RPMI7951 (cell line): ENCODE measurements at regions not wholly inside any gene's neighbourhood (a gene's known extent, or its start where the extent isn't known, plus 50 kb on each side); places are given as distances from the start of the nearest gene placed in this dataset.
"Not testable (repeated sequence)": the region's sequence is repeated elsewhere in the genome, so short reads cannot be mapped to it uniquely, and the experiment has no call there.

Experiments used
- DNase-seq: peaks from one replicate; pipeline ENCODE4 v3.0.0-alpha.2; 2012; ENCODE audit warnings: low read depth

DNA sequence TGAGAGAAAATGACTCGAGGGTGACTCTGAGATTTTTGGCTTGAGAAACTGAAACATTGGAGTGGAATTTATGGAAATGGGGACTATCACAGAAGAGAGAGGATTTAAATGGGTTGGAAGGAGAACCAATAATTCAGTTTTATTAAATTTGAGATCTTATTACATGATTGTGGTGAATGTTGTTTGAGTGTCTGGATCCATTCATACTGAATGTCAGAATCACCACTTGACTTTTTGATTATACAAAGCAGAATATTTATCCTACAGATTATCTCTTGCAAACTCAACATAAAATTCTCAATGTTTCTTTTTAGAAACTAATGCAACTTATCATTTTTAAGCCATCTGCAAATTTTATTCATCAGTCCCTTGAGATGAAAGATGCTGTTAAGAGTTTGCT is 332.8 kb downstream of the CNTN3 start:
- DNase-seq, result no peak

DNA sequence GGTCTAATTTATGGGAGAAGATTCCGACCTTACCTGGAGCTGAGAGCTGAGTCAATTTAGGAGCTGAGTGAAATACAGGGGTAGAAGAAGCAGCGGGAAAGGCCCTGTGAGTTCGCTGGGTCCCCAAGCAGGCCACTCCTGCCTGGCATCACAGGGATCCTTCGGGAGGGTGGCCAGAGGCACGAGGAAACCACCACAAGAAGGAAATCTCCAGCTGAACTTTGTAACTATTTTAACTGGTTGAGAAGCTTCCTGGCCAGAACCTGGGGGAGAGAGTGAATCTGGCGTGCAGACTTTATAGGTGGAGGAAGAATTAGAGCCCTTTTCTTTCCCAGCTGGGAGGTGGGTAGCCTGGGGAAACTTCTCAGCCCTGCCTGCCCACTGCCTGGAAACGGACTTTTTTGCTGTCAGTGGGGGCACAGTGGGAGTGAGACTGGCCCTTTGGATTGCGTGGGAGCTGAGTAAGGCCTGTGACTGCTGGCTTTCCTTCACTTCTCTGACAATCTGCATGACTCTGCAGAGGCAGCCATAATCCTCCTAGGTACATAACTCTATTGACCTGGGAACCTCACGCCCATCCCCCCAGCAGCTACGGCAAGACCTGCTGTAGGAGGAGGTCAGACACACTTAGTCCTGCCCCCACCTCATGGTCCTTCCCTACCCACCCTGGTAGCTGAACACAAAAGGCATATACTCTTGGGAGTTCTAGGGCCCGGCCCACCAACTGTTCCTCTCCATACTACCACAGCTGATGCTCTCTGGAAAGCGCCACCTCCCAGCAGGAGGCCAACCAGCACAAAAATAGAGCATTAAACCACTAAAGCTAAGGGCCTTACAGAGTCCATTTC is 340.7 kb downstream of the CNTN3 start:
- no peak for DNase-seq

DNA sequence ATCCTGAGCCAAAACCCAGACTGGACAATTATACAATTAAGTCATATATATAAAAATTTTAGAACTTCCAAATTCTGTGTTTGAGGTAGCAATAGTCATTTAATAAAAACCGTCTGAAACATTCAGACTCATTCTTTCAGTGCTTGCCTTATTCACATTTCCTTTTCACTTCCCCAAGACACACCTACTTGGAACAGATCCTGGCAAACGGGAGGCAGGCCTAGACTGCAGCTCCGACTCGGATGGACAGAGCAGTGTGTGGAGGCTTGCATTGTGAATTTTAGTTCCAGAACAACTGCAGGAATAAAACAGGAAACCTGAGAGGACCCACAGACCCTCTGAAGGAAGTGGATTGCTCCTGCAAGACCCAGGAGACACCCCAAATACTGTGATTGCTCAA is 341.4 kb downstream of the CNTN3 start:
- no peak for DNase-seq

DNA sequence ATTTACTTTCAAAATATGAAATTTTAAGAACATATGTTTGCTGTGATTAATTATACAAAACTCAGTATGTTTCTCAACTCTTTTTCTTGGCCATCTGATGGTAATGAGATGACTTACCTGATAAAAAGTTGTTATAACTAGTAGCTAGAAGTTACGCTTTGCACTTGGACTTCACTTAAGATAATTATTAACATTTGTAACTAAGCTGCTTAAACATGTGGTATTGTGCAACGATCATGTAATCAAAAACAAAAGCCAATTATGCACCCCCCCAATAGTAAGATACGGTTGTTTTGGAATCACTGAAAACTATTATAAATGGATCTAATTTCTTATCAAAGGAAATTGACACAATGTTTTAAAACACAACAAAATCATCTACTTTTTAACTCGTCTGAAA is 342.9 kb downstream of the CNTN3 start:
- no peak for DNase-seq

DNA sequence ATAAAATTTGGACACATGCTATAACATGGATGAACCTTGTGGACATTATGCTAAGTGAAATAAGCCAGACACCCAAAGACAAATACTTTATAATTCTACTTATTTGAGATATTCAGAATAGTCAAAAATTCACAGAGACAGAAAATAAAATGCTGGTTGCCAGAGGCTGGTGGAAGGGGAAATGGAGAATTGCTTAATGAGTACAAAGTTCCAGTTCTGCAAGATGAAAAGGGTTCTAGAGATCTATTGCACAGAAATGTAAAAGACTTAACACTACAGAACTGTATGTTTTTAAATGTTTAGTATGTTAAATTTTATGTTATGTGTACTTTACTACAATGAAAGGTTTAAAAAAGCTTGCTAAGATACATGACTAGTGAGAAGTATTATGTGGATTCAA is 344.8 kb downstream of the CNTN3 start:
- no peak for DNase-seq

DNA sequence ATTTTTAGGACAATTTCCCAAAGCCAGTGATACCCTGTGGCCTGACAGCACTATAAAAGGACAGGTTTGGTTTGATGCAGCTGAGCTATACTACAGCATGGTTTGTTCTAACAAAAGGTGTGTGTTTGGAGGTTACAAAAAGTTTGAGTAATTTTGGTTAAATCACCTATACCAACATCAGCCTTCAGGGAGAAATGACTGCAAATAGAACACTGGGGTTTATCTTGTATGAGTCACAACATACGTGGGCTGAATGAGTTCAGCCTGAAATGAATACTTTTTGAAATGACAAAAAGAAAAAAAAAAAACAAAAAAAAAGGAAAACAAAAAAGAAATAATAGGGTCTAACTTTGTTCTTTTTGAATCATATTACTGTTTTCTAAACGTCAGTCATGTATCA is 345.7 kb downstream of the CNTN3 start:
- DNase-seq, result no peak

DNA sequence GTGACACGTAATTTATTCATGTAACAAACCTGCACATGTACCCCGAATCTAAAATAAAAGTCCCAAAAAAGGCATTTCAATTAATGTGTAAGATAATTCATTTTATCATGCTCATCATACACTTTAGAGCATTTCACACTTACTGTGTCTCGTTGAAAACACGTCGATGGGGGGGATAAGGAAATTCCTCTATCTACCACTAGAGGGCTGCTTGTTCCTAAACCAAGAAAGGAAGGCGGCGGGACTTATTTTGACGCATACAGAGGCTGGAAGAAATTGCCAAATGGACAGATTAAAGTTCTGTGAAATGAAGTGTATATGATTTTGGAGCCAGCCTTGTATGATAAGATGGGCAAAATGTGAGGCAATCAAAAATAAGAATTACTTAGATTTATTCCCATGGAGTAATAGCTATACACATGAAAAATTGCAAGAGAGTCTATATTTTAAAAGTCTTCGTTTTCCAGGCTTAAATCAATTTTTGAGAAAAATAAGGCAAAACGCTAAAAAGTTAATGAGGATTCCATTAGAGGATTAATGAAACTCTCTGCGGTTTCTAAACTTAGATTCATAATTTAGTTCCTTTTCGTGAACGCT is 346.8 kb downstream of the CNTN3 start:
- DNase-seq, result peak; percentile 9

DNA sequence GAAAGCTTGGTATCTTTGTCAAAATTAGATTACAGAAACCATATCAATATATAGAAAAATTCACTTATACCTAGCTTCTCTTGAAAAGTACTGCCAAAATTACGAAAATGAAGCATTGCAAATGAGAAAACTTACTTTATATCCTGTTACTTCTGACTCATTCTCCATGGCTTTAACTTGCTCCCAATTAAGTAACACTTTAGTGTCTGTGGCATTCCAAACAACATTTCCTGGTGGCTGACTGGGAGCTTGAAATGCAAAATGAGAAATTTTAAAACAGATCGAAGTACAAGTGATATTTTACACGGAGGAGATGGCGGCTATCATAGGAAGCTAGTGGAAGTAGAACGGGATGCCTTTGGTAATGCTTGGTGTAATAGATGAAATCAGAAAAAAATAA is 347.3 kb downstream of the CNTN3 start:
- no peak for DNase-seq

DNA sequence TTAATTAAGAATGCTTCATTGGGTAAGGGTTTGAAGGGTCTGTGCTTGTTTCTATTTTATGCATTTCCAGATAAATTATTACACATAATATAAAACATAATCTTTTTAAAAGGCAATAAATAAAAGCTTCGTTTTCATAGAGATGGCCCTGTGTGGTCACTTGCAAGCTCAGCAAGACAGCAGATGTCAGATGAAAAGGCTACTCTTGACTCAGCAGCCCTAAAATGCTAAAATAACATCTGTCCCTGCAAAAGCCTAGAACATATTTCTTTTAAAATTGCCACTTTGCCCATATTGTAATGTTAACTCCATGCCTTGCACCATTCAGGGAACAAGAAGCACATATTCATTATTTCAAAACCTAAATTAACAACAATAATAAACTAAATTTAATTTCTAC is 349.4 kb downstream of the CNTN3 start:
- no peak for DNase-seq

DNA sequence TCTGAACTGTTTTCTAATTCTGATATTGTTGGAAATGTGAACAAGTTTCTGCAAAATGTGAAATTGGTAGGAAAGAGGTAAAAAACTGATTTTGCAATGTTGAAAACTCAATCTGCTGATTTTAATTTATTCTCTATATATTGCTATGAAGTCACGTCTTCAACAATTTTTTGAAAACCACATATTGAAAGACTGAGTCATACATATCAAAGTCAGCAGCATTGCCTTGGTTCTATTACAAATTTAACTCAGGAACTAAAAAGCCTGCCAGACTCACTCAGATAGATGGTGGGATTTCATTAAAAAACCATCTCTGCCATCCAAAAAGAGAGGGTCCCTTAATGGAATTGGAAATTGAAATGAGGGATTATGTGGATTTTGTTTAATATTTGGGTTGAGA is 351.4 kb downstream of the CNTN3 start:
- DNase-seq, result no peak

DNA sequence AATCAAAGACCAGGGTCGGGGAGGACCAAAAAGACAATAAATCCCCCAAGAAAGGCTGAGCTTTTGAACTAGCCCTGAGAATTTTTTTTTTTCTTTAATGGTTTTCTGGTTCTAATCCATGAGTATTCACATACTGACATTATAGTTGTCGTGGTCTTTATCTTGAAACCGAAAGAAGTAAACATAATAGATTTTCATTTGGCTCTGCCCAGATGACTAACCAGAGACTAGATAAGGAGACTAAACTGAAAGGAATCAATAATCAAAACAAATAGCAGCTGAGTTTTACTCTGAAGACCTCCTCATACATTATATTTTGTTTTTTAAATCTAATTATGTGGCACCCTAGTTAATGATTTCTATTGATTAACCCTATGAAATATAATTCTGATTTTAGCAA is 381.4 kb downstream of the CNTN3 start:
- no peak for DNase-seq

DNA sequence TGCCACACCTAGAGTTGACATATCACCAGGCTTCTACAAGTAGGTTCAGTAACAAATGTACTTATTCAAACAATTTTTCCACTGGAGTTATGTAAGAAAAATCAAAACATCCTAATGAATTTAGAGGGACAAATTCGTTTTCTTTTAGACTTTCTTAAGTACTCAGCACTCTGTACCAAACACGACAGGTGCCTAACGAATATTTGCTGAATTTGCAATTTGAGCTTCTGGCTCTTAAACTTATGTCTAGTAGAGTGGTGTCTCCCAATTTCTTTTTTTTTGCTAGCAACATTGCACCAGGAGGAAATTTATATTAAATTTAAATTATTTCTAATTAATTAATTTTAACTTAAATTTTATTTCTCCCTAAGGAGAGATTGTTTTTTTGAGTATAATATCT is 397.0 kb downstream of the CNTN3 start:
- DNase-seq, result no peak

DNA sequence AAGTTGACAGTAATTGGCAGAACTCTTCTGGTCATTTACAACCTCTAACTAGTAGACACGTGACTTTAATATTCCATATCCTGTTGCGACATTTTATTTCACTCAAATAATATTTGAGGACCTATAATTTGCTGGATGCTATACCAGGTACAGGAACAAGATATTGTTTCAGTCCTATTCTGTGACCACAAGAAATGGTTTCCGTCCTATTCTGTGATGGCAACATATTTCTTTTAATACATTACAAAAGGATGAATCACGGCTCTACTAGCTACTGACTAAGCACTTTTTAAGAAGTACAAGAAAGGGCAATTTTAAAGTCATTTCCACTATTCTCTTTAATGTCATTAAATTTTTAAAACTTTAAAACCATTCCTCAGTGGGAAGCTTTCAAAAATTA is 400.2 kb downstream of the CNTN3 start:
- DNase-seq, result no peak

DNA sequence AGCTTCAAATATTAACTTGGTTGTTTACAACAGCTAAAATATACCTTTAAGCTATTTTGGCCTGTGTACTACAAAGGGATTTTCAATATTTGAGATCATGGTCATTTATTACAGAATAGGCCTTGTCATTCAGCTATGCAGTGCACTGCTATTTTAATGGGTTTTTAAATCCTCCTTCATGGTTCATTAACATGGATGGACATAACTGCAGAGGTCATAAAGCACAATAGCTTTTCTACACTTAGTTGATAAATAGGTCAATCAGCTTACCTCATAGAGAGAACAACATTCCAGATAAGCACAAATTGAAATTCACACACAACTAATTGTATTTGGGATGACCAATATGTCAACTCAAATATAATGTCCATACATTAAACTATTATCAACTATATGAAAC is 403.7 kb downstream of the CNTN3 start:
- no peak for DNase-seq

DNA sequence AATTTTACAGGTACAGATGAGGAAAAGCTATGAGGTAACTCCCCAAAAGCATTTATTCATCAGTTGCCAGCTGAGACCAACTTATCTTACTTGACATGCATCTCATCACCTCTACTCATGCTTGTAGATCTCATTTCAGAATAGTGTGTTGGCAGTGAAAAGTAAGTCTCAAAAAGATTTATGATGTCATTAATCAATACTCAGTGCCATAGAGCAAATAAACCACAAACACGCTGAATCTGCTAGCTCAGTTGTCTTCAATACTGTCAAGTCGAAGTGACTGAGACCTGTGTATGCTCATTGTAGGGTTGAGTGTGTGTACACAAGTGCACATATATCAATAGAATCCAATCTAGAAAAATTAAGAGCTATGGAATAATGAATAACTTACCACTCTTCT is 413.5 kb downstream of the CNTN3 start:
- no peak for DNase-seq

DNA sequence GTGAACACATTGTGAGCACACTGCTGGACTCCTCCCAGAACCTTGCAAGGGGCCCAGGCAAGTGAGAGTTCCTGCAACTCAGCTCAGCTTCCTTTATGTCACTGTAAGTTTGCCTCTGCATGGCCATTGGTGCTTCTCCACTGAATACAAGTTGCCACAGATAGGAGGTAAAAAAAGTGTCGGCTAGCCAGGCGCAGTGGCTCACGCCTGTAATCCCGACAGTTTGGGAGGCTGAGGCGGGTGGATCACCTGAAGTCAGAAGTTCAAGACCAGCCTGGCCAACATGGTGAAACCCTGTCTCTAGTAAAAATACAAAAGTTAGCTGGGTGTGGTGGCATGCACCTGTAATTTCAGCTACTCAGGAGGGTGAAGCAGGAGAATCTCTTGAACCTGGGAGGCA is 435.8 kb downstream of the CNTN3 start:
- not testable (repeated sequence) for DNase-seq

DNA sequence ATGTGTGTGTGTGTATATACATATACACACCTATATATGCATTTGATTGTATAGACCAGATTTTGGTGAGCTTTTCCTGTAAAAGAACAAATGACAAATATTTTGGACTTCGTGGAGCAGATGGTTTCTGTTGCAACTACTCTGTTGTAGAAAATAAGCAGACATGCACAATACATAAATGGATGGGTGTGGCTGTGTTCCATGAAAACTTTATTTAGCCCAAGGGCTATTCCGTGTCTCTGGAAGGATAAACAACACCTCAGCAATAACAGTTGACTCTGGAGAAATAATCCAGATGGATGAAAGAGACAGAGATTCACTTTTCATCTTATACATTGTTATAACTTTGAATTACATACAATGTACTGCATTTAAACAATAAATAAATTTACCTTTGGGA is 441.4 kb downstream of the CNTN3 start:
- no peak for DNase-seq

DNA sequence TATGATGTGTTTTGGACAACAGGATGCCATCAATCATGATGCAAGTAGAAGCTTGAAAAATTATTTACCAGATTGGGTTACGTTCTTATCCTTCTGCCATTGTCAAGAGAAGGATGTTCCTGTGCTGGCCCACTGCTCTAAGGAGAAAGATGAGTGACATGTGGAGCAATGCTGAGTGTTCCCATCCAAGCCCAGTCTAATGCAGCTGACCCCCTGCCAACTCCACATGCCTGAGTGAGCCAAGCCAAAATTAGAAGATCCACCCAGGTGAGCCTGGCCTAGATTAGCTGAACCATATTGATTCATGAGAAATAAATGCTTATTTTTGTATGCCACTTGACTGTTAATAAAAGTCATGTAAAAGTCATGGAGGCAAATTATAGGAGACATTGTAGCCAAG is 446.5 kb downstream of the CNTN3 start:
- no peak for DNase-seq

DNA sequence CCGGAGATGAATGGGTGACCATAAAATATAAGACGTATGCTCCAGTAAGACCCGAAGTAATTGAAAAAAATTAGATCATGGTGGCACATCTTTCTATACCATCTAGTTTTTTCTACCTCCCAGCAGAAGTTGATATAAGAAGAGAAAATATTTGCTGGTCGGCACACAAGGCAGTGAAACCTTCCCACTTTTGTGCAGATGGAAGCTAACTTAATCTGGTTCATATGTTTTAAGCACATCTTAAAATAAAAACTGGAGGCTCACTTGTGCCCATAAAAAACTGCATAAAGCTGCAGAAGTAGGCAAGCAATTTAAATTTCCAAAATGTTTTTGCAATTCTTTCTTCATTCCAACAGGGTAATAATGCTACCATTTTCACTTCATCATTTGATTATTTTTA is 449.2 kb downstream of the CNTN3 start:
- no peak for DNase-seq

DNA sequence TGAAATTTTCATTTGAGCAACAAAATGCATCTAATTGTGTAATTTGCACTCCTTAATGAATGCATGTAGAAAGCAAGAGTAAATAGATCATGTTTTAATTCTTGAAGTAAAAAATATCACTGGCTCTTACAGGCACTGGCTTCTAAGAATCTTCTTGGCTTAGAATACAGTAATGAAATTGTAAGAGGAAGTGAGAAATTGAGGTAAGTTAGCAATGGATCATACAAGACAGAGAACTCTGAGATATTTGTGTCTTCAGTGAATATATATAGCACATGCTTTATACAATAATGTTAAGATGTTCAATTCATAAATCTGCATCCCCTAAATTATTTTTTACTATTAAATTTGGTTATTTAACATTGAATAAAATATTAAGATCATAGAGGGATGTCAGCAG is 465.0 kb downstream of the CNTN3 start:
- no peak for DNase-seq

DNA sequence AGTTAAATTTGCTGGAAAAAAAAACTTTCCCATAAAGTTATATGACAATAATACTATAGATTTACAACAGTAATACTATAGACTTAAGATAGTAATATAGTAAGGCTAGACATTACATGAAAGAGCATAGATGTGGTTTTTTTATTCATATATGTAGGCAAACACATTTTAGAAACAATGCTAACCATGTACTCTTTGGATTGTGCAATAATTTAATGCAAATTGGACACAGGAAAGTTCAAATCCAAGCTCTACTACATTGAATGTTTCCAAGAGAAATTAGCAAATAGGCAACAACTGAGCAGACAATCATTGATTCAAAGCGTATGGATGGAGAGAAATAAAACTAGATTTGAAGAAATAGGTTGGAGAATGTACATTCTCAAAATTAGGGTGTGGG is 469.2 kb downstream of the CNTN3 start:
- DNase-seq, result no peak

DNA sequence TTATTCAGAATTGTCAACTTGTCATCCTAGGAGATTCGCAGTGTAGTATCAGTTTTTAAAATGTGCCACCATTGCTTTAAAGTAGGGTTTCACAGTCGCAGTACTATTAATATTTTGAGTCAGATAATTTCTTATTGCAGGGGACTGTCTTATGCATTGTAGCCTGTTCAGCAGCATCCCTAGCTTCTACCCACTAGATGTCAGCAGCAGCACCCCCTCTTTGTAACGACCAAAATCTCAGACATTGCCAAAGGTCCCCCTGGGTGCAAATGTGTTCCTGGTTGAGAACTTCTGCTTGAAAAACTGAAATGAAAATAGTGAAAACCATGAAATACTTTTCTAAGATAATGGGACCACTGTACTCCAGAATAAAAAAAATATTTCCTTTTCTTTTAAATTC is 474.8 kb downstream of the CNTN3 start:
- DNase-seq, result no peak

DNA sequence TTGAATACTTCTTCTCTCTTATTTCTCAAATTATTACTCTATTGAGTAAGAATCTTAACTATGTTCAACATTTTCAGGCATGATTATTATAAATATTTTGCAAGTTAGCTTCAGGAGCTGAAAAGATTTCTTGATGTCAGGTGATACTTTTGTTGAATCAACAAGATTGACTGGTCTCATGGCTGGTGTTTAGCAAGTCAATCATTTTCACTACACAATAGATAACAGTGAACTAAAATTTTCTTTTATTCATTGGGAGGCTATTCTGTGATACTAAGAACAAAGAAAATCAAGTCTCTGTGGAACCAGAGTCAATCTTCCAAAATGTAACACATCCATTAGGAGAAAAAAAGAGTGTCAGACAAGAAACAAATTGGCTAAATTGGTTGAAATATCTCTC is 476.7 kb downstream of the CNTN3 start:
- DNase-seq, result no peak

DNA sequence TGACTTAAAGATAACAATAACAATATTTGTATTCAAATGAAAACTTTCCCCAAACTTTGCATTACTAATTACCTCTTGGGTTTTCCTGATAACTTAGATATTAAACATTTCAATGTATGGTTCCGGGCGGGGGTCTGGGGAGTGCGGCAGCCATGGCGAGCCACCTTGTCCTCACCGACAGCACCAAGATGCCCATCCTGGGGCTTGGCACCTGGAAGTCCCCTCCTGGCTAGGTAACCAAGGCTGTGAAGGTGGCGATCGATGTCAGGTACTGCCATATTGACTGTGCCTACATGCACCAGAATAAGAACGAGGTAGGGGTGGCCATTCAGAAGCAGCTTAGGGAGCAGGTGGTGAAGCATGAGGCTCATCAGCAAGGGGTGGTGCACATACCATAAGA is 478.7 kb downstream of the CNTN3 start:
- DNase-seq, result no peak
